Tibial nerve (tissue), 4 donors: ENCODE measurements at regions not wholly inside any gene's neighbourhood (a gene's known extent, or its start where the extent isn't known, plus 50 kb on each side); places are given as distances from the start of the nearest gene placed in this dataset. TPM values are rescaled to one million over a fixed set of nuclear protein-coding genes. Genes with fewer than 3 reads are reported as not detected.

Experiments used
- DNase-seq, 2 donors: peaks; one replicate each; pipeline ENCODE4 v3.0.0-alpha.2; 2019; ENCODE audit warnings: low spot score in 2 of 2
- H3K27ac ChIP-seq, 4 donors: fragments of 200-600 bp; sonication (generic) in 3 of 4; one replicate each; pipeline ENCODE4 v1.5.1; 2017 to 2019; ENCODE audit warnings: mild to moderate bottlenecking in 1 of 4
- H3K27me3 ChIP-seq, 2 donors: fragments of 200-600 bp; sonication (generic) in 1 of 2; one replicate each; pipeline versions ENCODE4 v1.5.1 to v1.6.0; 2017 to 2019
- H3K36me3 ChIP-seq, 3 donors: fragments of 200-600 bp; sonication (generic); one replicate each; pipeline ENCODE4 v1.5.1; 2018 to 2019
- H3K4me1 ChIP-seq, 4 donors: fragments of 200-600 bp; sonication (generic) in 3 of 4; one replicate each; pipeline ENCODE4 v1.5.1; 2017 to 2019
- H3K4me3 ChIP-seq, 4 donors: fragments of 200-600 bp; sonication (generic) in 3 of 4; one replicate each; pipeline ENCODE4 v1.5.1; 2017 to 2019; ENCODE audit warnings: mild to moderate bottlenecking in 1 of 4, moderate library complexity in 1 of 4
- H3K9me3 ChIP-seq, 4 donors: fragments of 200-600 bp; sonication (generic) in 3 of 4; one replicate each; pipeline ENCODE4 v1.5.1; 2017 to 2019
- CTCF ChIP-seq, 5 experiments: fragments of 200-600 bp in 3 of 5; fragments of 450-650 bp in 2 of 5; sonication (generic) in 3 of 5; IDR thresholded peaks; one replicate each; pipeline ENCODE4 v1.5.1; 2016 to 2019; ENCODE audit warnings: antibody characterized with exemption in 5 of 5, mild to moderate bottlenecking in 3 of 5, moderate library complexity in 2 of 5
- EP300 ChIP-seq, 2 donors: sonication (generic); formaldehyde crosslinking; IDR thresholded peaks; one replicate each; pipeline ENCODE4 v1.6.1; 2017; ENCODE audit warnings: antibody characterized with exemption in 2 of 2, mild to moderate bottlenecking in 1 of 2
- POLR2A ChIP-seq, 2 donors: fragments of 450-650 bp; IDR thresholded peaks; one replicate each; pipeline ENCODE4 v1.6.1; 2017; ENCODE audit warnings: antibody characterized with exemption in 2 of 2, mild to moderate bottlenecking in 2 of 2, moderate library complexity in 2 of 2
- WGBS, 2 donors: methylation state at CpG; one replicate each; pipeline ENCODE4 v1.1.5; 2018; 5-methylcytosine and 5-hydroxymethylcytosine counted together
- small RNA-seq: library from RNA; depleted of rRNA; stranded (forward); fragments of <200 nt; gene quantifications from one replicate; pipeline ENCODE3, GENCODE V24; 2016

GRCh38 chr2:56133441-56133840 lies 50.3 kb upstream of the CCDC85A start:
- Histone ChIP-seq H3K9me3 (no peaks in the 10 kb centered on the region), H3K4me3 (no peak overlapping the region), H3K4me1 (no peaks in the 10 kb centered on the region), H3K27ac (no peak overlapping the region), H3K36me3 (no peaks in the 10 kb centered on the region), H3K27me3 (no peaks in the 10 kb centered on the region)
- DNase-seq, result no peak
- TF ChIP-seq POLR2A (IDR thresholded peaks at IDR 0.05) (no peak), EP300 (IDR thresholded peaks at IDR 0.05) (no peak), CTCF (IDR thresholded peaks at IDR 0.05) (no peak)
- 59 to 67% methylated on average over 3 of the region's 3 CpGs for WGBS, 2 donors

- WGBS, 2 donors, result 40 to 42% methylated on average over 9 of the region's 9 CpGs
- TF ChIP-seq POLR2A (IDR thresholded peaks at IDR 0.05) (no peak), EP300 (IDR thresholded peaks at IDR 0.05) (no peak), CTCF (IDR thresholded peaks at IDR 0.05) (no peak)
- H3K9me3 ChIP-seq, result no peaks in the 10 kb centered on the region
These were observed 49.7 kb upstream of the CCDC85A start for GRCh38 chr2:56133931-56134629.

More at GRCh38 chr2:56133931-56134629, 49.7 kb upstream of the CCDC85A start:
- H3K27ac ChIP-seq, result no peak overlapping the region
- no peaks in the 10 kb centered on the region for H3K27me3 ChIP-seq
- no peaks in the 10 kb centered on the region for H3K4me1 ChIP-seq
- H3K36me3 ChIP-seq, result no peaks in the 10 kb centered on the region
- no peak overlapping the region for H3K4me3 ChIP-seq
- no peak for DNase-seq

Small RNAs in the stretch of these regions (small RNA-seq; reads per million reads assigned to genes)
- gene MIR216A (not detected), gene MIR216B (not detected), gene MIR217 (not detected)
